ENCODE measurements at regions not wholly inside any gene's neighbourhood (a gene's known extent, or its start where the extent isn't known, plus 50 kb on each side); places are given as distances from the start of the nearest gene placed in this dataset.

DNA sequence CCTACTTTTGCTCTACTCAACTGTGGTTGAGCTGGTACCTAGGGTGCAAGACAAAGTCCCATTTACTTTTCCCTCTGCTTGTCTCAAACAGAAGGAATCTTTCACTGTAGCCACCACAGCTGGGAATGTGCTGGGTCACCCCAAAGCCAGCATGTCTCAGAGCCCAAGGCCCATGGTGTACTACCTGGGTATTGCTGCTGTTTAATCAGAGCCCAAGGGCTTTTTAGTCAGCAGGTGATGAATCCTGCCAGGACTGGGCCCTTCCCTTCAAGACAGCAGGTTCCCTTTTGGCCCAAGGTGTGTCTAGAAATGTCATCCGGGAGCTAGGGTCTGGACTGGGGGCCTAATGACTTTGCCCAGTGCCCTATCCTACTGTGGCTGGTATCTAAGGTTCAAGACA lies 249.8 kb downstream of the HDGFL1 start:
- no CpG with 5 or more reads among the region's 1 CpG for WGBS (ENCODE audit: missing lambda C conversion rate)
- Histone ChIP-seq H3K27ac (no peak overlapping the region), H3K4me1 (no peaks in the 10 kb centered on the region), H3K4me3 (no peak overlapping the region), H3K9me3 (no peaks in the 10 kb centered on the region), H3K4me2 (no peak overlapping the region)
- CTCF ChIA-PET = no interaction called here
- ATAC-seq (no peak), FAIRE-seq (no peak), DNase-seq (ENCODE audit: low read depth in 1 of 2, low spot score in 1 of 2) (no peak)
- TF ChIP-seq POLR2AphosphoS2 (conservative IDR thresholded peaks at IDR 0.05; ENCODE audit: low read length) (no peak), KDM1A (IDR thresholded peaks at IDR 0.05; ENCODE audit: low read depth) (no peak), RARB (CRISPR knock-in tag; IDR thresholded peaks at IDR 0.05) (no peak), BCL3 (IDR thresholded peaks at IDR 0.05) (no peak), PHF8 (IDR thresholded peaks at IDR 0.05; ENCODE audit: borderline replicate concordance, low read depth) (no peak), HEYL (CRISPR knock-in tag; IDR thresholded peaks at IDR 0.05) (no peak), CBX2 (IDR thresholded peaks at IDR 0.05; ENCODE audit: borderline replicate concordance, low read depth) (no peak)
- POLR2A ChIA-PET = no interaction called here

- TF ChIP-seq RFX5 (IDR thresholded peaks at IDR 0.05) (no peak), NR3C1 (IDR thresholded peaks at IDR 0.05) (no peak), POLR2AphosphoS2 (conservative IDR thresholded peaks at IDR 0.05; ENCODE audit: low read length) (no peak), CEBPB (IDR thresholded peaks at IDR 0.05) (no peak), HMGXB4 (CRISPR knock-in tag; IDR thresholded peaks at IDR 0.05; ENCODE audit: borderline replicate concordance) (no peak), SREBF2 (IDR thresholded peaks at IDR 0.05) (no peak), BCL3 (IDR thresholded peaks at IDR 0.05) (no peak), MYC (IDR thresholded peaks at IDR 0.05; ENCODE audit: borderline replicate concordance, low read length) (no peak), HOXA7 (CRISPR knock-in tag; IDR thresholded peaks at IDR 0.05) (no peak), HEYL (CRISPR knock-in tag; IDR thresholded peaks at IDR 0.05) (no peak), FOSL2 (IDR thresholded peaks at IDR 0.05) (no peak), FOSL2 (CRISPR knock-in tag; IDR thresholded peaks at IDR 0.05) (no peak), BHLHE40 (IDR thresholded peaks at IDR 0.05; ENCODE audit: low read depth, low read length) (no peak), HOXB13 (CRISPR knock-in tag; IDR thresholded peaks at IDR 0.05; ENCODE audit: low read depth) (no peak)
- no peak overlapping the region for H3K4me2 ChIP-seq
- no peak overlapping the region for H3K4me3 ChIP-seq
- ChIA-PET CTCF (interaction anchor here (0.6 to 1.0 kb wide), 2 partner anchors 41 to 64 kb away, joined by 3 to 4 read pairs; no protein-coding TSS in a partner anchor), POLR2A (no interaction called here)
- ATAC-seq (no peak), FAIRE-seq (no peak), DNase-seq (ENCODE audit: low read depth in 1 of 2, low spot score in 1 of 2) (no peak)
- peaks cover 4% of the 10 kb centered on the region for H3K4me1 ChIP-seq
- peak overlapping the region in 1 of 2 experiments; percentile 45; a peak in 2 of 6 replicates for H3K27ac ChIP-seq
- WGBS (ENCODE audit: missing lambda C conversion rate) = 65% methylated on average over 3 of the region's 3 CpGs
- H3K9me3 ChIP-seq = no peaks in the 10 kb centered on the region
Measured at GRCh38 chr6:22821664-22822320, 252.4 kb downstream of the HDGFL1 start.

- FAIRE-seq = no peak
- DNase-seq (ENCODE audit: low read depth in 1 of 2, low spot score in 1 of 2) = no peak
- H3K9me3 ChIP-seq = 0 out of 3 replicates have a peak, but pooled peaks cover under 1% of the 10 kb centered on the region
- no peak overlapping the region for H3K4me3 ChIP-seq
- H3K4me2 ChIP-seq = no peak overlapping the region
- WGBS (ENCODE audit: missing lambda C conversion rate) = 89% methylated on average over 3 of the region's 3 CpGs
- CTCF ChIA-PET = interaction anchor here (0.9 kb wide), 1 partner anchor 621 kb away, joined by 3 read pairs; no protein-coding TSS in a partner anchor
- peaks cover 24% of the 10 kb centered on the region for H3K4me1 ChIP-seq
- ATAC-seq = no peak
- H3K27ac ChIP-seq = peak overlapping the region in 1 of 2 experiments; percentile 17; a peak in 1 of 6 replicates
- POLR2A ChIA-PET = no interaction called here
- TF ChIP-seq, protein P1, sequence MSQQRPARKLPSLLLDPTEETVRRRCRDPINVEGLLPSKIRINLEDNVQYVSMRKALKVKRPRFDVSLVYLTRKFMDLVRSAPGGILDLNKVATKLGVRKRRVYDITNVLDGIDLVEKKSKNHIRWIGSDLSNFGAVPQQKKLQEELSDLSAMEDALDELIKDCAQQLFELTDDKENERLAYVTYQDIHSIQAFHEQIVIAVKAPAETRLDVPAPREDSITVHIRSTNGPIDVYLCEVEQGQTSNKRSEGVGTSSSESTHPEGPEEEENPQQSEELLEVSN (IDR thresholded peaks at IDR 0.05; ENCODE audit: borderline replicate concordance, low read depth) = no peak
- TF ChIP-seq HEYL (CRISPR knock-in tag; IDR thresholded peaks at IDR 0.05) = no peak
- no peak for TF ChIP-seq MAX (IDR thresholded peaks at IDR 0.05)
- TF ChIP-seq ZSCAN20 (CRISPR knock-in tag; IDR thresholded peaks at IDR 0.05) = no peak
- no peak for TF ChIP-seq RCOR1 (IDR thresholded peaks at IDR 0.05; ENCODE audit: low read depth, low read length)
- TF ChIP-seq NFE2L2 (conservative IDR thresholded peaks at IDR 0.05; ENCODE audit: low read length) = no peak
- no peak for TF ChIP-seq JUNB (IDR thresholded peaks at IDR 0.05)
- no peak for TF ChIP-seq TFCP2L1 (CRISPR knock-in tag; IDR thresholded peaks at IDR 0.05)
- no peak for TF ChIP-seq RFX5 (IDR thresholded peaks at IDR 0.05)
- TF ChIP-seq KDM1A (IDR thresholded peaks at IDR 0.05; ENCODE audit: low read depth) = no peak
- TF ChIP-seq MYC (IDR thresholded peaks at IDR 0.05; ENCODE audit: borderline replicate concordance, low read length) = no peak
- TF ChIP-seq GATA3 (IDR thresholded peaks at IDR 0.05; ENCODE audit: borderline replicate concordance) = no peak
Measured at GRCh38 chr6:22825210-22825609, 255.8 kb downstream of the HDGFL1 start.

Data from A549 (cell line).